ENCODE measurements at regions not wholly inside any gene's neighbourhood (a gene's known extent, or its start where the extent isn't known, plus 50 kb on each side); places are given as distances from the start of the nearest gene placed in this dataset.
A peak's percentile ranks its signal among the peaks of the same experiment; 100 is the strongest.

DNA sequence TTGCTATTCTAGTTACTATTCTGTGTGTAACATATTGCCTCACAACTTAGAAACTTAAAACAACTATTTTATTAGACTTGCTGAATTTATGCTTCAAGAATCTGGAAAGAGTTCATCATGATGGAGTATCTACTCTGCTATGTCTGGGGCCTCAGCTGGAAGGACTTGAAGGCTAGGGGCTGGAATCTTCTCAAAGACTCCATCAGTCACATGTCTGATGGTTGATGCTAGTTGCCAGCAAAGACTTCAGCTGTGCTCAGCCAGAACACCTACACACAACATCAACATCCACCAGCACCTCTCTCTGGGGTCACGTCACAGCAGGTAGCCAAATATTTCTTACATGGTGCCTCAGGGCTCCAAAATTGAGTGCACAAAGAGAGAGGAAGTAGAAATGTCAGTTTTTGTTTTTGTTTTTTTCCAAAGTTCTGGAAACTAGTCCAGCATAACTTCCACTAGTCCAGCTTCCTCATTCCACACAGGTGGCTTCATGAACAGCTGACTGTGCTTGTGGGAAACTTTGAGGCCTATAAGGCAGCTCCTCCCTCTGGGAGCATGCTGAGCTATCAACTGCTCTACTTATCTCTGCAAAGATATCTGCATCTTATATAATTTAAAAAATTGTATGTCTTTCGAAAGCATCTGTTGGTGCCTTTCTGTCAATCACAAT lies 325.4 kb upstream of the AGTR1 start:
- Histone ChIP-seq H3K9me3 (no peaks in the 10 kb centered on the region), H3K27ac (no peak overlapping the region), H3K36me3 (no peaks in the 10 kb centered on the region), H3K4me3 (no peak overlapping the region), H3K27me3 (no peaks in the 10 kb centered on the region), H3K4me1 (no peaks in the 10 kb centered on the region)
- no peak for DNase-seq (ENCODE audit: low spot score in 2 of 2)
- 91 to 98% methylated on average over 2 of the region's 2 CpGs for WGBS, 2 donors
- TF ChIP-seq, protein P1, sequence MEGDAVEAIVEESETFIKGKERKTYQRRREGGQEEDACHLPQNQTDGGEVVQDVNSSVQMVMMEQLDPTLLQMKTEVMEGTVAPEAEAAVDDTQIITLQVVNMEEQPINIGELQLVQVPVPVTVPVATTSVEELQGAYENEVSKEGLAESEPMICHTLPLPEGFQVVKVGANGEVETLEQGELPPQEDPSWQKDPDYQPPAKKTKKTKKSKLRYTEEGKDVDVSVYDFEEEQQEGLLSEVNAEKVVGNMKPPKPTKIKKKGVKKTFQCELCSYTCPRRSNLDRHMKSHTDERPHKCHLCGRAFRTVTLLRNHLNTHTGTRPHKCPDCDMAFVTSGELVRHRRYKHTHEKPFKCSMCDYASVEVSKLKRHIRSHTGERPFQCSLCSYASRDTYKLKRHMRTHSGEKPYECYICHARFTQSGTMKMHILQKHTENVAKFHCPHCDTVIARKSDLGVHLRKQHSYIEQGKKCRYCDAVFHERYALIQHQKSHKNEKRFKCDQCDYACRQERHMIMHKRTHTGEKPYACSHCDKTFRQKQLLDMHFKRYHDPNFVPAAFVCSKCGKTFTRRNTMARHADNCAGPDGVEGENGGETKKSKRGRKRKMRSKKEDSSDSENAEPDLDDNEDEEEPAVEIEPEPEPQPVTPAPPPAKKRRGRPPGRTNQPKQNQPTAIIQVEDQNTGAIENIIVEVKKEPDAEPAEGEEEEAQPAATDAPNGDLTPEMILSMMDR (IDR thresholded peaks at IDR 0.05), result no peak
- TF ChIP-seq EP300 (IDR thresholded peaks at IDR 0.05) (no peak), POLR2A (IDR thresholded peaks at IDR 0.05) (no peak)

DNA sequence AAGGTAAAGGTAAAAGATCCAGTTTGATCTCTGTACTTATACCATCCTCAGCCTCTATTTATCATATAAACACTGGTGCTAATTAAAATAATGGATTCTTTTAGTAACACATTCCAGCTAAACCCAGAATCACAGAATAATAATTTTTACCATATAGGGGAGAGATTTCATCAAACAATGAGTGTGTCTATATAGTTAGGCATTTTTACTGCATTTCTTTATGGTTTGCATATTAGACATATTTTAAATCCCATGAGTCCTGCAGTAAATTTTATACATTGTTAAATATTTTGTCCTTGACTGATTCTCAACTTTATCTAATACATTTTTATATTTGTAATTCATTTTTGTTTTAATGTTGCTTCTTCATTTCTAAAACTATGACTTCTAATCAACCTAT lies 323.7 kb upstream of the AGTR1 start:
- Histone ChIP-seq H3K27me3 (no peaks in the 10 kb centered on the region), H3K27ac (no peak overlapping the region), H3K36me3 (no peaks in the 10 kb centered on the region), H3K4me3 (no peak overlapping the region), H3K4me1 (no peaks in the 10 kb centered on the region), H3K9me3 (no peaks in the 10 kb centered on the region)
- DNase-seq (ENCODE audit: low spot score in 2 of 2), result no peak
- TF ChIP-seq EP300 (IDR thresholded peaks at IDR 0.05) (no peak), POLR2A (IDR thresholded peaks at IDR 0.05) (no peak)
- TF ChIP-seq, protein P1 (IDR thresholded peaks at IDR 0.05), result no peak

DNA sequence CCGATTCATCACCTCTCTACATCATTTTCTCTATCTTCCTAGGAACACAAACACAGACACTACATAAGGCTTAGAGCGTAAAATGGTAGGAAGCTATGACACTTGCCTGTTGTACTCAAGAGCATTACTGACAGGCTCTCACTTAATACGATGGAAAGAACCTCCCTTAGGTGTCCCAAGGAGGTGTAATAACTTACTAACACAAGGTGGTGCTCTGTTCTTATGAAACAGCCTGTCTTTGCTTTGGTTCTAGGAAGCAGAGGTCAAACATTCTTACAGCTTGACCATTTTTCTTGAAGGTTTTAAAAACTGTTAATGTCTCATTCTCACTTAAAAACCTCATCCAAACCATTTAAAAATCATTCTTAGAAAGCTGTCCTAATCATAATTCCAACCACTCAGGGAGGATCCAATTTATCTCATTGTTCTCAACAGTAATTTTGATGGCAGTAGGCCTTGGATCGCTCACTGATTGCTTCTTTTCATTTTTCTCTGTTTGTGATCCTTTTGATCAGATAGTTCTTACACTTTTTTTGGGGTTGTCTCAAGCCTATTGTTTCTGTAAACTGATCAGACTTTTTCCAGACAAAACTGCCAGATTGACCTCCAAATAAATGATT lies 317.8 kb upstream of the AGTR1 start:
- TF ChIP-seq, protein P1 (IDR thresholded peaks at IDR 0.05), result peak in 4 of 5 experiments; percentile 8 to 74 (median 34)
- no peak for TF ChIP-seq POLR2A (IDR thresholded peaks at IDR 0.05)
- WGBS, 2 donors, result 64 to 69% methylated on average over 4 of the region's 4 CpGs
- Histone ChIP-seq H3K4me3 (no peak overlapping the region), H3K36me3 (no peaks in the 10 kb centered on the region), H3K27me3 (no peaks in the 10 kb centered on the region), H3K9me3 (no peaks in the 10 kb centered on the region), H3K4me1 (no peaks in the 10 kb centered on the region), H3K27ac (no peak overlapping the region)
- DNase-seq (ENCODE audit: low spot score in 2 of 2), result no peak

DNA sequence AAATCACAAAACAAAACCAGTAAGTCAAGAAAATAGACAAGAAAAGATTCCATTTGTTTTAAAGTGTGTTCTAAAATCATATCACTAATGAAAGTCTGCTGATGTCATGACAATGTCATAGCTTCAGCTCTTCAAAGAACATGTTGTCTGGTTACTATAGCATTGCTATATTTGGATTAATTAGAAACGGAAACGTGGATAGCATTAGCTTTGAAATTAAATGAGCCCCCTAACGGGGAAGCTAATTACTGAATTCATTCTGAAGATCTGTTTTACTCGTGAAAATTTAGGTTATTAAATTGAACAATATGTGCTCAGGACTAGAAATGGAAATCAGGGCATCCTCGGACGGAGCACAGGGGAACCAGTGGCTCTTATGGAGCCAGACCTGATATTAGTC lies 316.7 kb upstream of the AGTR1 start:
- TF ChIP-seq EP300 (IDR thresholded peaks at IDR 0.05), result no peak
- TF ChIP-seq, protein P1 (IDR thresholded peaks at IDR 0.05), result no peak
- TF ChIP-seq POLR2A (IDR thresholded peaks at IDR 0.05), result no peak

DNA sequence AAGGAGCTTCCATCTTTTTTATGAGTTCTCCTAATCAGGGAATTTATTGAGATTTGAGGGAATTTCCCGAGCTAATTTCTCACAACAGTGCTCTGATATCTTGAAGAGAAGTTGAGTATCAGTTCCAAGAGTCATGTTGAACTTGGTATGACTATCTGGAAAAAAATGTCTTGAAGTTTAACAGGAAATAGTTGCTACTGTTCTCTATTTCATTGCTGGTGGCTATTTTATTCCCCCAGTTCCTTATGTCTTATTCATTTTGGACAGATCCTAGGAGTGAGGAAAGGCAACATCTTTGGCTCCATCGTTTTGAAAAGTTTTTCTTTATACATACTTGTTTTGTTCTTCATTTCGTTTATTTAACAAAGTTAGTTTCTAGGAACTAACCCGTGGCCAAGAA lies 307.8 kb upstream of the AGTR1 start:
- Histone ChIP-seq H3K27ac (no peak overlapping the region), H3K4me1 (no peaks in the 10 kb centered on the region), H3K9me3 (no peaks in the 10 kb centered on the region), H3K36me3 (no peaks in the 10 kb centered on the region), H3K4me3 (no peak overlapping the region), H3K27me3 (no peaks in the 10 kb centered on the region)
- DNase-seq (ENCODE audit: low spot score in 2 of 2), result no peak
- TF ChIP-seq POLR2A (IDR thresholded peaks at IDR 0.05), result no peak
- no peak for TF ChIP-seq EP300 (IDR thresholded peaks at IDR 0.05)
- TF ChIP-seq, protein P1 (IDR thresholded peaks at IDR 0.05), result no peak
- 68 to 74% methylated on average over 4 of the region's 4 CpGs for WGBS, 2 donors

More for the DNA sequence above, 316.7 kb upstream of the AGTR1 start:
- Histone ChIP-seq H3K4me3 (no peak overlapping the region), H3K27ac (no peak overlapping the region), H3K36me3 (no peaks in the 10 kb centered on the region), H3K4me1 (no peaks in the 10 kb centered on the region), H3K27me3 (no peaks in the 10 kb centered on the region), H3K9me3 (no peaks in the 10 kb centered on the region)
- DNase-seq (ENCODE audit: low spot score in 2 of 2), result no peak
- 73 to 79% methylated on average over 6 of the region's 6 CpGs for WGBS, 2 donors
